SJSA1 (cell line): ENCODE measurements at regions not wholly inside any gene's neighbourhood (a gene's known extent, or its start where the extent isn't known, plus 50 kb on each side); places are given as distances from the start of the nearest gene placed in this dataset.

Source experiments
- DNase-seq, 2 experiments: peaks; one replicate each; pipeline ENCODE4 v3.0.0-alpha.2; 2015 to 2020; ENCODE audit warnings: low spot score in 2 of 2, low read depth in 1 of 2
- H3K27ac ChIP-seq: fragments of 250-450 bp; sonication (Bioruptor Pico); 2 replicates; pipeline ENCODE4 v1.5.1; 2020; ENCODE audit warnings: mild to moderate bottlenecking, moderate library complexity
- H3K27me3 ChIP-seq: fragments of 250-450 bp; sonication (Bioruptor Pico); replicated peaks from 2 replicates; pipeline ENCODE4 v1.5.1; 2020; ENCODE audit warnings: mild to moderate bottlenecking, moderate library complexity
- H3K36me3 ChIP-seq: fragments of 250-450 bp; sonication (Bioruptor Pico); 2 replicates; pipeline ENCODE4 v1.5.1; 2020; ENCODE audit warnings: mild to moderate bottlenecking
- H3K4me1 ChIP-seq: fragments of 250-450 bp; sonication (Bioruptor Pico); replicated peaks from 2 replicates; pipeline ENCODE4 v1.6.1; 2021; ENCODE audit warnings: mild to moderate bottlenecking
- H3K4me3 ChIP-seq: fragments of 250-450 bp; sonication (Bioruptor Pico); 2 replicates; pipeline ENCODE4 v1.5.1; 2020; ENCODE audit warnings: mild to moderate bottlenecking
- H3K9me3 ChIP-seq: fragments of 250-450 bp; sonication (Bioruptor Pico); replicated peaks from 2 replicates; pipeline ENCODE4 v1.5.1; 2020; ENCODE audit warnings: mild to moderate bottlenecking

DNA sequence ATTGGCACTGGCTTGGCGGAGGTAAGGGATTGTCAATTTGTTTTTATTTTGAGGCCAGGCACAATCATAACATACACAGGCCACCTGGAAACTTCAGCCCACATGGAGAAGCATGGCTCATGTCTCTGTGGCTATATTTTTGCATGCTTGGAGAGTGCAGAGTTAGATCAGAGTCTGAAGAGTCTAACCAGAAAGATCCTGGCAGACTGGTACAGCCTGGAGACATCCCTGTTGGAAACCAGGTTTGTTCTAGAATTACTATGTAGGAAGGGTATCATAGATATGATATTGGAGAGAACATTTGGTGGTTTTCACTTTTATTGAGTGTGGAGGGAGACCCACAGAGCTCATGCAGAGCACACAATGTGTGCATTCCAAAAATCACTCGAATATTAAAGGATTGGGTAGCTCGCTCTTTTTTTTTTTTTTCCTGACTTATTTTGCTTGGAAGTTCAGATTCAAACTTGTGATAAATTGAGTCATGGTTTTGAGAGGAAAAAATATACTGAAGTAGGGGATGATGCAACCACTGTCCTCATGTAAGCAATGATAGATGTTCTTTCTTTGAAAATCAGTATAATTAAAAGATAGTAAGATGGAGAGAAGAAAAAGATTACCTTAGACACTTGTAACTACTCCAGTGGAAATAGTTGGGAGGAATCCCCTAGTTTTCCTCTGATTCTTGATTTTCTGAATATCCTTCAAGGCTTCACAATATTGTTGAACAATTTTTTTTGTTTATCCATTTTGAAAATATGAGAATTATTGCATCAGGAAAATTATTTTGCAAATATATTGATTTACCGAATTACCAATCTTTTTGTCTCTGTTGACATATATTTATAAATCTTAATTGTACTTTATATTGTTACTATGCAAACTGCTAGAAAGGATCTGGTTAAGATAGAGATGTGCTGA lies 185.7 kb upstream of the ZEB2 start:
- H3K27me3 ChIP-seq, result no peaks in the 10 kb centered on the region
- H3K9me3 ChIP-seq, result no peaks in the 10 kb centered on the region
- H3K4me1 ChIP-seq, result peaks cover 20% of the 10 kb centered on the region
- peak in 1 of 2 experiments; percentile 4 for DNase-seq
- H3K27ac ChIP-seq, result no peak overlapping the region
- H3K36me3 ChIP-seq, result no peaks in the 10 kb centered on the region
- H3K4me3 ChIP-seq, result no peak overlapping the region

- peaks cover 26% of the 10 kb centered on the region for H3K4me1 ChIP-seq
- no peaks in the 10 kb centered on the region for H3K9me3 ChIP-seq
- no peak for DNase-seq
- H3K4me3 ChIP-seq, result no peak overlapping the region
- no peaks in the 10 kb centered on the region for H3K27me3 ChIP-seq
- no peaks in the 10 kb centered on the region for H3K36me3 ChIP-seq
- no peak overlapping the region for H3K27ac ChIP-seq
Observed at GRCh38 chr2:144704709-144705095, 184.8 kb upstream of the ZEB2 start.

GRCh38 chr2:144703852-144704708 lies 184.2 kb upstream of the ZEB2 start:
- H3K4me1 ChIP-seq, result peaks cover 26% of the 10 kb centered on the region
- no peak overlapping the region for H3K4me3 ChIP-seq
- no peaks in the 10 kb centered on the region for H3K36me3 ChIP-seq
- no peak overlapping the region for H3K27ac ChIP-seq
- no peaks in the 10 kb centered on the region for H3K27me3 ChIP-seq
- no peaks in the 10 kb centered on the region for H3K9me3 ChIP-seq
- DNase-seq, result peak in 1 of 2 experiments; percentile 20

DNA sequence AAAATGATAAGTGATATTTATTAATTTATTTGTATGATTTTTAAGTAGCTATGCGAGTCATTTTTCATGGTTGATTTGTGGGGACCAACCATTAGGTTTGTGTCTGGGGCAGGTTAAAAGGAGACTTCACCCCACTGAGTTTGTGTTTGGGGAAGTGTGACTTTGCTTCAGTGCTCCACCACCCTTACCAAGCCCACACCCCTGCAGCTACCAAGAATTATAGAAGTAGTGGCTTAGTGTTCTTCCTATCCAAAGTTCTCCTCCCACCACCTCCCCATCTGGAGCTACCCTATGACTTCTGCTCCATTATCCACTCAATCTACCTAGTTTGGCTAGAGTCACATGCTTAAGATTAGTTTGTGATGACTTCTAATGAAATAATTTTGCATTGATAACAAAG lies 182.1 kb upstream of the ZEB2 start:
- Histone ChIP-seq H3K36me3 (no peaks in the 10 kb centered on the region), H3K4me3 (no peak overlapping the region)
- no peak for DNase-seq

DNA sequence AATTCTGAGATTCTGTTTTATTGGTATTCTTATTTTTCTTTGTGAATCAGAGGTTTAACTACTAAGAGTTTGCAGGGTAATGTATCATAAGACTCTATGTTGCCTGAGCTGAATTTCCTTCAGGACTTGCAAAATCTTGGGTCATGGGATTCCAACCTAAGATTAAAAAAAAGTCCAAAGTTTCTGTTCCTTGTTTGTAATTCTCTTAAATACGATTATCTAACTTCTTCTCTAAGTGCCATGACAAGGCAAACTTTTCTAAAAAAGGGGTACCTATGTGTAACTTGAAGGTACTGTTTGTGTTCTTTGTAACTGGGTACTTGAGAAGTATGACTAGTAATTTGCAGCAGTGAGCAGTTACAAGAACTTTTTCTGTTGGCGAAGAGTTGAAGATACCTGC lies 181.3 kb upstream of the ZEB2 start:
- Histone ChIP-seq H3K9me3 (no peaks in the 10 kb centered on the region), H3K4me1 (peaks cover 11% of the 10 kb centered on the region), H3K4me3 (no peak overlapping the region), H3K27ac (no peak overlapping the region), H3K27me3 (no peaks in the 10 kb centered on the region), H3K36me3 (no peaks in the 10 kb centered on the region)
- no peak for DNase-seq

More for the DNA sequence above, 182.1 kb upstream of the ZEB2 start:
- no peak overlapping the region for H3K27ac ChIP-seq
- peaks cover 11% of the 10 kb centered on the region for H3K4me1 ChIP-seq
- H3K9me3 ChIP-seq, result no peaks in the 10 kb centered on the region
- no peaks in the 10 kb centered on the region for H3K27me3 ChIP-seq

- no peaks in the 10 kb centered on the region for H3K36me3 ChIP-seq
- H3K27me3 ChIP-seq, result no peaks in the 10 kb centered on the region
- peaks cover 11% of the 10 kb centered on the region for H3K4me1 ChIP-seq
- DNase-seq, result no peak
- no peaks in the 10 kb centered on the region for H3K9me3 ChIP-seq
- H3K4me3 ChIP-seq, result no peak overlapping the region
- H3K27ac ChIP-seq, result no peak overlapping the region
Observed at GRCh38 chr2:144698156-144698555, 178.2 kb upstream of the ZEB2 start.

- H3K4me3 ChIP-seq, result no peak overlapping the region
- no peaks in the 10 kb centered on the region for H3K9me3 ChIP-seq
- DNase-seq, result no peak
- H3K27ac ChIP-seq, result no peak overlapping the region
- no peaks in the 10 kb centered on the region for H3K36me3 ChIP-seq
- peaks cover 7% of the 10 kb centered on the region for H3K4me1 ChIP-seq
- H3K27me3 ChIP-seq, result no peaks in the 10 kb centered on the region
Observed at GRCh38 chr2:144695657-144696056, 175.7 kb upstream of the ZEB2 start.

- Histone ChIP-seq H3K9me3 (no peaks in the 10 kb centered on the region), H3K27me3 (no peaks in the 10 kb centered on the region), H3K4me3 (no peak overlapping the region), H3K36me3 (no peaks in the 10 kb centered on the region), H3K4me1 (no peaks in the 10 kb centered on the region), H3K27ac (no peak overlapping the region)
- DNase-seq, result no peak
Observed at GRCh38 chr2:144694456-144694855, 174.5 kb upstream of the ZEB2 start.

DNA sequence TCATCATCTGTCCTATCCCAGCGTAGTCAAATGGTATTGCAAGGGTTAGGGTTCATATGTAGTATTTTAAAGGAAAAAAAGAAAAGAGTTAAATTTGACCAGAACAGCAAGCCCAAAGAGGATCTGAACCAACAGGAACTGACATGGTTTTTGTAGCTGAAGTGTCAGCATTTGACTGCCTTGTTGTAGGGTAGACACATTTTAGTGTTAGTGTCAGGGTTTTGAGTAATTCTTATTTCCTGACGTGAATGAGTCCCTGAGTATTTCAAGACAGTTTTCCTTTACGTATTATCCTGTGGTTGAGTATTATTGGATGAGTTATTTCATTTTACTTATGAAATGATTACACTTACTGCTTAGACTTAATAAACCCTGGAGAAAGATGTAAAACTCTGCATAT lies 173.3 kb upstream of the ZEB2 start:
- Histone ChIP-seq H3K27ac (no peak overlapping the region), H3K9me3 (no peaks in the 10 kb centered on the region), H3K4me3 (no peak overlapping the region), H3K4me1 (no peaks in the 10 kb centered on the region), H3K27me3 (no peaks in the 10 kb centered on the region), H3K36me3 (no peaks in the 10 kb centered on the region)
- no peak for DNase-seq

DNA sequence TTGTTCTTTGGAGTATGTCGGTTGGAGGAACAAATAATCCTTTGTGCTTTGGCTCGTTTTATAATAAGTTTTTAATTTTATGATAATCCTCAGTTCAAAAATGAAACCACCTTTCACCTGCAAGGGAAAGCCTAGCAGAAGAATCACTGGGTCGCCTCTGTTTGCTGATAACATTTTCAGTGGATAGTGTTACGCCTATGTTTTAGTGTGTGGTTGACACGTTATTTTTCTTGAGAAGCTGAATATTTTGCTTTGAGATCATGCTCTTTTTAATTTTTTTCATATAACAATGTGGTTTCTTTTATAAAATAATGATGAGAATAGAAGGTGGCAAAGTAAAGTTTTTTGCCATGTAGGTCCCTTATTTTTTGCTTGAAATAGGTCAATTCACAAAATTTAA lies 172.7 kb upstream of the ZEB2 start:
- Histone ChIP-seq H3K36me3 (no peaks in the 10 kb centered on the region), H3K9me3 (no peaks in the 10 kb centered on the region), H3K27me3 (no peaks in the 10 kb centered on the region), H3K4me3 (no peak overlapping the region), H3K27ac (no peak overlapping the region), H3K4me1 (no peaks in the 10 kb centered on the region)
- DNase-seq, result no peak

- Histone ChIP-seq H3K4me3 (no peak overlapping the region), H3K27ac (no peak overlapping the region), H3K36me3 (no peaks in the 10 kb centered on the region), H3K27me3 (no peaks in the 10 kb centered on the region), H3K4me1 (no peaks in the 10 kb centered on the region), H3K9me3 (no peaks in the 10 kb centered on the region)
- no peak for DNase-seq
Observed at GRCh38 chr2:144690771-144691170, 170.9 kb upstream of the ZEB2 start.

- DNase-seq, result no peak
- Histone ChIP-seq H3K4me1 (no peaks in the 10 kb centered on the region), H3K27ac (no peak overlapping the region), H3K27me3 (no peaks in the 10 kb centered on the region), H3K36me3 (no peaks in the 10 kb centered on the region), H3K4me3 (no peak overlapping the region), H3K9me3 (no peaks in the 10 kb centered on the region)
Observed at GRCh38 chr2:144686518-144687215, 166.7 kb upstream of the ZEB2 start.

DNA sequence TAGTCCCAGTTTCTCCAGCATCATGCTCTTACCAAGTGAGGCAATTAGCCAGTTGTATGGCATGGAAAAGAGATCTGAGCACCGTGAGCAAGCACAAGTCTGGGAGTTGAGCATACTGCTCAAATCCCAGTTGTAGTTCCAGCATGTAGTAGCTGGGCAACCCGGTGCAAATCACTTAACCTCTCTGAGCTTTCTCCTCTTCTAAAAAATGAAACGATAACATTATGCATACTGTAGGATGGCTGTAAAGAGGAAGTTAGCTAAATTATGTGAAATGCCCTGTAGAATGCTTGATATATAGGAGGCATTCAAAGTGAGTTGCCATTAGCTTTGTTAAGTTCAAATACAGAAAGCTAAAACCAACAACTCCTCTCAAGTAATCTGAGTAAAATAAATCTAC lies 164.0 kb upstream of the ZEB2 start:
- Histone ChIP-seq H3K4me1 (no peaks in the 10 kb centered on the region), H3K4me3 (no peak overlapping the region), H3K27ac (no peak overlapping the region), H3K27me3 (no peaks in the 10 kb centered on the region), H3K36me3 (no peaks in the 10 kb centered on the region), H3K9me3 (no peaks in the 10 kb centered on the region)
- no peak for DNase-seq
